Upper lobe of left lung (tissue), 6 donors: ENCODE measurements at regions not wholly inside any gene's neighbourhood (a gene's known extent, or its start where the extent isn't known, plus 50 kb on each side); places are given as distances from the start of the nearest gene placed in this dataset.

Experiments
- ATAC-seq, 2 donors: fragments of 200-7000 bp; cut with Tn5 transposase; one replicate each; pipeline ENCODE4 v1.9.1; 2022; ENCODE audit warnings: mild to moderate bottlenecking in 2 of 2, moderate library complexity in 2 of 2; ENCODE audit not compliant: low FRiP score in 2 of 2
- DNase-seq, 2 donors: peaks; one replicate each; pipeline ENCODE4 v3.0.0-alpha.2; 2019 to 2020
- H3K27ac ChIP-seq, 4 donors: fragments of 200-600 bp; sonication (generic); one replicate each; pipeline ENCODE4 v1.5.1; 2016 to 2019
- H3K27me3 ChIP-seq, 4 donors: fragments of 200-600 bp; sonication (generic); one replicate each; pipeline ENCODE4 v1.5.1; 2017 to 2019
- H3K36me3 ChIP-seq, 4 donors: fragments of 200-600 bp; sonication (generic); one replicate each; pipeline ENCODE4 v1.5.1; 2016 to 2019
- H3K4me1 ChIP-seq, 4 donors: fragments of 200-600 bp; sonication (generic); one replicate each; pipeline ENCODE4 v1.5.1; 2018 to 2019
- H3K4me3 ChIP-seq, 4 donors: fragments of 200-600 bp; sonication (generic); one replicate each; pipeline ENCODE4 v1.5.1; 2017 to 2019; ENCODE audit warnings: mild to moderate bottlenecking in 2 of 4, moderate library complexity in 1 of 4
- H3K9me3 ChIP-seq, 4 donors: fragments of 200-600 bp; sonication (generic); one replicate each; pipeline ENCODE4 v1.5.1; 2018 to 2019
- EP300 ChIP-seq, 4 donors: sonication (generic); formaldehyde crosslinking; IDR thresholded peaks; one replicate each; pipeline ENCODE4 v1.5.1; 2017; ENCODE audit warnings: antibody characterized with exemption in 4 of 4, control low read depth in 2 of 4
- POLR2A ChIP-seq, 4 donors: fragments of 450-650 bp; IDR thresholded peaks; one replicate each; pipeline ENCODE4 v1.5.1; 2016 to 2017; ENCODE audit warnings: antibody characterized with exemption in 4 of 4, mild to moderate bottlenecking in 2 of 4
- POLR2AphosphoS5 ChIP-seq, 2 donors: sonication (generic); formaldehyde crosslinking; IDR thresholded peaks; one replicate each; pipeline ENCODE4 v1.5.1; 2017; ENCODE audit warnings: antibody characterized with exemption in 2 of 2
- WGBS, 2 donors: methylation state at CpG; one replicate each; pipeline ENCODE4 v1.1.5; 2017 to 2018; 5-methylcytosine and 5-hydroxymethylcytosine counted together
- TF ChIP-seq, protein P1 (sequence below), 6 experiments: fragments of 450-650 bp in 4 of 6; fragments of 200-600 bp in 2 of 6; sonication (generic) in 2 of 6; IDR thresholded peaks; one replicate each; pipeline ENCODE4 v1.5.1; 2016 to 2019; ENCODE audit warnings: antibody characterized with exemption in 6 of 6
- donor health status: DM: no; HTN: no; CAD: no; lungs with moderate emphysema.
- donor health status: DM: no; HTN: yes; CAD: no; lungs with severe emphysema.

DNA sequence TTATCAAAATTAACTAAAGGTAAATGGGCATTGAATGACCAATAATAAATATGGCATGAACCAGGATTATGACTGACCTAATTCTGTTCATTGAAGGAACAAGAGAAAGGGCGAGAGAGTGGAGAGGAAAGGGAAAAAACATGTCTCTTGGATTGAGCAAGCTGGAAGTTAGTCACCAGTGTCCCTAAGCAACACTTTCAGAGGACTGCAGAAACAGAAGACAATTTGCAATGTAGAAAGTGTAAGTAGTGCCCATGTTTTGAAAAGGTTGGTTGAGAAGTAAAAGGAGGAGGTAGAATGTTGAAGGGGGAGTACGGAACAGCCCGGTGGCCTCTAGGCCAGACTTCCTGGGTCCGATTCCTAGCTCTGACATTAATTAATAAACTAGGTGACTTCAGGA lies 94.6 kb downstream of the FAS start:
- Histone ChIP-seq H3K4me1 (peaks cover 4 to 27% (median 13%) of the 10 kb centered on the region in 4 donors), H3K9me3 (no peaks in the 10 kb centered on the region), H3K27me3 (no peaks in the 10 kb centered on the region), H3K4me3 (no peak overlapping the region), H3K27ac (peak overlapping the region in 2 of 4 donors; percentile 2 to 34), H3K36me3 (no peaks in the 10 kb centered on the region)
- ATAC-seq (peak in 1 of 2 donors; percentile 4), DNase-seq (no peak)
- TF ChIP-seq POLR2A (IDR thresholded peaks at IDR 0.05), result no peak
- peak in 1 of 2 donors; percentile 43 for TF ChIP-seq POLR2AphosphoS5 (IDR thresholded peaks at IDR 0.05)
- 80 to 92% methylated on average over 4 of the region's 4 CpGs for WGBS, 2 donors

DNA sequence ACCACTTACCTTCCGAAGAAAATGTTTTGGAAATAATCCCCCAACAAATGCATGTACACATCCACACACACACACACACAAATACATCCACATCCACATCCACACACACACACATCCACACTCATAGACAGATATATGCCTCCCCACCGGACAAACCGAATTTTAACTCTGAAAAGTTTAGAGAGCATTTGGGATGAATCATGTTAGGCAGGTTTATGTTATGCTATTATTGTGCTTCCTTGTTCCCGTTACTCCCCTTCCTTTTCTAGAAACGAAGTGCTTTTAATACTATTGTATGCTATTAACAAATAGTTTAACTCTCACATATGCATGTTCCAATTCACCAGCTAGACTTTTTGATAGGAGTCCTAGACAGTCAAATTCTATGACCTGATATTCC lies 91.5 kb downstream of the FAS start:
- ATAC-seq, result no peak
- Histone ChIP-seq H3K4me1 (peaks cover 4 to 37% (median 11%) of the 10 kb centered on the region in 4 donors), H3K36me3 (no peaks in the 10 kb centered on the region), H3K4me3 (no peak overlapping the region), H3K9me3 (no peaks in the 10 kb centered on the region), H3K27me3 (no peaks in the 10 kb centered on the region), H3K27ac (peak overlapping the region in 2 of 4 donors; percentile 21 to 48)
- WGBS, 2 donors, result 58 to 70% methylated on average over 5 of the region's 5 CpGs
- TF ChIP-seq POLR2AphosphoS5 (IDR thresholded peaks at IDR 0.05) (no peak), POLR2A (IDR thresholded peaks at IDR 0.05) (no peak), EP300 (IDR thresholded peaks at IDR 0.05) (no peak)
- TF ChIP-seq, protein P1, sequence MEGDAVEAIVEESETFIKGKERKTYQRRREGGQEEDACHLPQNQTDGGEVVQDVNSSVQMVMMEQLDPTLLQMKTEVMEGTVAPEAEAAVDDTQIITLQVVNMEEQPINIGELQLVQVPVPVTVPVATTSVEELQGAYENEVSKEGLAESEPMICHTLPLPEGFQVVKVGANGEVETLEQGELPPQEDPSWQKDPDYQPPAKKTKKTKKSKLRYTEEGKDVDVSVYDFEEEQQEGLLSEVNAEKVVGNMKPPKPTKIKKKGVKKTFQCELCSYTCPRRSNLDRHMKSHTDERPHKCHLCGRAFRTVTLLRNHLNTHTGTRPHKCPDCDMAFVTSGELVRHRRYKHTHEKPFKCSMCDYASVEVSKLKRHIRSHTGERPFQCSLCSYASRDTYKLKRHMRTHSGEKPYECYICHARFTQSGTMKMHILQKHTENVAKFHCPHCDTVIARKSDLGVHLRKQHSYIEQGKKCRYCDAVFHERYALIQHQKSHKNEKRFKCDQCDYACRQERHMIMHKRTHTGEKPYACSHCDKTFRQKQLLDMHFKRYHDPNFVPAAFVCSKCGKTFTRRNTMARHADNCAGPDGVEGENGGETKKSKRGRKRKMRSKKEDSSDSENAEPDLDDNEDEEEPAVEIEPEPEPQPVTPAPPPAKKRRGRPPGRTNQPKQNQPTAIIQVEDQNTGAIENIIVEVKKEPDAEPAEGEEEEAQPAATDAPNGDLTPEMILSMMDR (IDR thresholded peaks at IDR 0.05), result no peak
- DNase-seq, result no peak

DNA sequence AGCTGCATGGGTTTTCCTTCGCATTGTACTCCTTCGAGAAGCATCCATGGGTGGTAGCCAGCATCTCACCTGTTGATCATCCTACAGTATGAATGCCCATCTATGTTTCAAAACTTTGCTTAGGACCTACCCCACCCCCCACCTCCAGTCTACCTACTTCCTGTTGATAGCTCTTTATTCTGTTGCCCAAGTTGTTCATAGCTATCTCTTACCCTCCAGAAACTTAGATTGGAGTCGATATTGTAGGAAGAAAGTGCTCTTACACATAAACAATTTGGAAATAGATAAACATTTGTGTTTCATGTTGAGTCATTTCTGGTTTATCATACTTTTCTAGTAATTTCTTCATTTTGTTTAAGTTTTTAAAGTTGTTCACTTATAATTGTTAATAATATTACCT lies 90.1 kb downstream of the FAS start:
- no peak overlapping the region for H3K4me3 ChIP-seq
- H3K9me3 ChIP-seq, result no peaks in the 10 kb centered on the region
- H3K36me3 ChIP-seq, result no peaks in the 10 kb centered on the region
- TF ChIP-seq POLR2A (IDR thresholded peaks at IDR 0.05), result no peak
- no peak for TF ChIP-seq POLR2AphosphoS5 (IDR thresholded peaks at IDR 0.05)
- no peak for TF ChIP-seq EP300 (IDR thresholded peaks at IDR 0.05)
- TF ChIP-seq, protein P1 (IDR thresholded peaks at IDR 0.05), result no peak
- no peak for ATAC-seq
- H3K27me3 ChIP-seq, result no peaks in the 10 kb centered on the region
- peak overlapping the region in 1 of 4 donors; percentile 17 for H3K27ac ChIP-seq
- WGBS, 2 donors, result 62 to 67% methylated on average over 3 of the region's 3 CpGs
- DNase-seq, result no peak
- peaks cover 0 to 30% (median 6%) of the 10 kb centered on the region in 4 donors for H3K4me1 ChIP-seq

DNA sequence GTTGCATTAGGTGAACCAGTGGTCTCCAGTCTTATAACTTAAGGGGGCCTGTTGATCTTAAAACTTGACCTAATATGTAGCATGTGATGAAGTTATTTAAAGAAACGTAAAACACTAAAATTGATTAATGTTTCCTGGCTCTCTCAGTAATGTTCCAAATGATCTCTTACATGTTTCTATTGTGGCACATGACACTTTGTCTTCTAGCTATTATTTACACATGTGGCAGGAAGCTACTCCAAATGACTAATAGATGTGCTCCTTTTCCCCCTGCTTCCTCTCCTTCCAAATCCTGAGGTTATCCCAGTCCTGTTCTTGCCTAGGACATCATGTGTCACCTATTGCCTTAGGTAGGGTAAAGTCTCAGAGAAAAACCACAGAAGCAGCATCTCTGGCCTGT lies 89.4 kb downstream of the FAS start:
- 62 to 70% methylated on average over 1 of the region's 1 CpG for WGBS, 2 donors
- ATAC-seq, result no peak
- TF ChIP-seq EP300 (IDR thresholded peaks at IDR 0.05) (no peak), POLR2AphosphoS5 (IDR thresholded peaks at IDR 0.05) (no peak), POLR2A (IDR thresholded peaks at IDR 0.05) (no peak)
- TF ChIP-seq, protein P1 (IDR thresholded peaks at IDR 0.05), result no peak
- DNase-seq, result no peak
- Histone ChIP-seq H3K4me1 (peaks cover 0 to 26% (median 3%) of the 10 kb centered on the region in 4 donors), H3K4me3 (no peak overlapping the region), H3K27ac (peak overlapping the region in 1 of 4 donors; percentile 57), H3K27me3 (no peaks in the 10 kb centered on the region), H3K36me3 (no peaks in the 10 kb centered on the region), H3K9me3 (no peaks in the 10 kb centered on the region)

DNA sequence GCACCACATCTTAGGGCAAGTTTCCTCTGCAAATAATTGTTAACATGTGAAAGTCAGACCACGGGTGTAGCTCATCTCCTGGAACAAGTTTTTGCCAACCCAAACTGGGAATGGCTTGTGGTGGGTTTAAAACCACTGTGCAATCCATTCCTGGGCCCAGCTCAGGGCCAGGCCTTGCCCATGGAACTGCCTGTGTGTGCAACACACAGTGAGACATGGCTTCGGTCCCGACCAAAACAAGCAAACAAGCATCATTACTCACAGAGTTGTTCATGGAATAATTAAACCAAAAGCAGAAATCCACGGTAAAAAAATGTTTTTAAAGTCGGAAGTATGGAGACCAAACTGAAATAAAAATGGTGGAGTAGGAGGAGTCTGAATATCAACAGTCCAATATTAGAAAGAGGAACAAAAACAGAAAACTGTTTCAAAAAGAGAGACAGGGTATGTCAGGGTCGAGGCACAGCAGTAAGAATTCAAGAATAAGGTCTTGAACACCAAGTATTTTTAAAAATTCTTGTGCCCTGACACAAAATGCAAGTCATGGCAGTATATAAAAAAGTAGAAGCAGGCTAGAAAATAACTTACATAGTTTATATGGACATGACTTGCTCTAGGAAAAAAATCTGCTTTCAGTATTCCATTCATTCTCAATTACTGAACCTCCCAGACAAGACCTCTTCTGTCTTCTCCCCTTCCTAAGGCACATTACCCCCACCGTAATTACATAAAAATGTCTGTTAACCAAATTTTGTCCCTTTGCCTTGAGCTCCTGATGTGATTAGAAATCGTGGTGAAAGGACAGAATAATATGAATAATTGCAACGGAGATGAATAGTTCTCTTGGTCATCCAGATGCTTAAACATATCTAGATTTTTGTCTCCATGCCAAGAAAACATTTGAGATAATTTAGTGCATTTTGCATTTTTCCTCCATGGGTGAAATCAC lies 88.4 kb downstream of the FAS start:
- no peak for ATAC-seq
- Histone ChIP-seq H3K4me3 (no peak overlapping the region), H3K27ac (no peak overlapping the region), H3K4me1 (peaks cover 0 to 20% (median 3%) of the 10 kb centered on the region in 4 donors), H3K27me3 (no peaks in the 10 kb centered on the region), H3K9me3 (no peaks in the 10 kb centered on the region), H3K36me3 (no peaks in the 10 kb centered on the region)
- TF ChIP-seq POLR2AphosphoS5 (IDR thresholded peaks at IDR 0.05), result no peak
- no peak for TF ChIP-seq EP300 (IDR thresholded peaks at IDR 0.05)
- TF ChIP-seq, protein P1 (IDR thresholded peaks at IDR 0.05), result no peak
- TF ChIP-seq POLR2A (IDR thresholded peaks at IDR 0.05), result no peak
- 84 to 86% methylated on average over 9 of the region's 9 CpGs for WGBS, 2 donors
- no peak for DNase-seq
